ENCODE measurements at regions not wholly inside any gene's neighbourhood (a gene's known extent, or its start where the extent isn't known, plus 50 kb on each side); places are given as distances from the start of the nearest gene placed in this dataset.
"Not testable (repeated sequence)": the region's sequence is repeated elsewhere in the genome, so short reads cannot be mapped to it uniquely, and the experiment has no call there.

DNA sequence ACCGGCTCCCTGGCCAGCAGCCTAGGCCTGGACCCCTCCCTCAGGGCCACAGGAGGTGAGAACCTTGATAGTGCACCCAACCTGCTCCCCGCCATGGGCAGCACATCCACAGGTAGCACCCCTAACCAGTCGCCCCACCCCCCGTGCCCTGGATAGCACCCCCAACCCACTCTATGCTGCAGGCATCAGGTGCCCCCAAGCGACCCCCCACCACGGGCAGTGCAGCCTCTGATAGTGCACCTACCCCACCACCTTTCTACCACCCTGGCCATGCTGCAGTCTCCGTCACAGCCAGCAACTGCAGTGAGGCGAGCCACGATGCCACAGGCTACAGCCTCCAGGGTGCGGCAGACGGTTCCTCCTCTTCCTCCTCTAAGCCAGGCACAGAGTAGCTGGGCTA lies 55.6 kb downstream of the SOWAHC start:
- no peak for DNase-seq (ENCODE audit: low spot score)

DNA sequence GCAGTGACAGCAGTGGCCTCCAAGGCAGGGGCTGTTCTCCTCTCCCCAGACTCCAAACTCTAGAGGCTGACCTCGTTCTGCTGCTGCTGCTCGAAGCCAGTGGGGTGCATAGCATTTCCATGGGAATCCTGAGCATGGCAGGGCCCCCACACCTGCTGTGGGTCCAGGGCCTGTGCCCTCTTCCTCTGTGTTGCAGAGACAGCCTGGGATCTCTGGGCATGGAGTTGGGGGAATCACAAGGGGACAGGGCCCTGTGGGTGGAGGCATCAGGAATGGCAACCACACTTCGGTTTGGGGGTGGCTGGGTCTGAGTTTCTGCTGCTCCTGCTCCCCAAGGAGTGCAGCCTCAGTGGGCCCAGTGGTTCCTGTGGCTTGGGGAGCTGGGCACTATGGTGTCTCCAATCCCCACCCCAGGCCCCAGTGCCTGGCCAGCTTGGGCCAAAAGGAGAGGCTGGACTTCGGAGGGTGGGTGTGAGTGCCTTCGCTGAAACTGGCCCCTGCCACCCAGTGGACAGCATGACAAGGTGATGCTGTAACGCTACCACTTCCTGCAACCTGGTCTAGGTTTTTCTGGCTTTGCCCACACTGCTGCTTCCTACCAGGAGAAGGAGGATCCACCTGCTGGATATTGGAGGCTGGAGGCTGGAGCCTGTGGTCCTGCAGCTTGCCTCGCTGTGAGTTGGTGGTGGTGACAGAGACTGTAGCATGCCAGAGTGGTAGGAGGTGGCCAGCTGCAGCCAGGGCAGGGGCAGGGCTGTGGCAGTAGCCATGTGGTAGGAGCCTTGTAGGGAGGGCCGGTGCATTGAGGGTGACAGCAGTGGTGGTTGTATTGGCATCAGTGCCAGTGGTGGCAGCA lies 56.6 kb downstream of the SOWAHC start:
- DNase-seq (ENCODE audit: low spot score) = no peak

DNA sequence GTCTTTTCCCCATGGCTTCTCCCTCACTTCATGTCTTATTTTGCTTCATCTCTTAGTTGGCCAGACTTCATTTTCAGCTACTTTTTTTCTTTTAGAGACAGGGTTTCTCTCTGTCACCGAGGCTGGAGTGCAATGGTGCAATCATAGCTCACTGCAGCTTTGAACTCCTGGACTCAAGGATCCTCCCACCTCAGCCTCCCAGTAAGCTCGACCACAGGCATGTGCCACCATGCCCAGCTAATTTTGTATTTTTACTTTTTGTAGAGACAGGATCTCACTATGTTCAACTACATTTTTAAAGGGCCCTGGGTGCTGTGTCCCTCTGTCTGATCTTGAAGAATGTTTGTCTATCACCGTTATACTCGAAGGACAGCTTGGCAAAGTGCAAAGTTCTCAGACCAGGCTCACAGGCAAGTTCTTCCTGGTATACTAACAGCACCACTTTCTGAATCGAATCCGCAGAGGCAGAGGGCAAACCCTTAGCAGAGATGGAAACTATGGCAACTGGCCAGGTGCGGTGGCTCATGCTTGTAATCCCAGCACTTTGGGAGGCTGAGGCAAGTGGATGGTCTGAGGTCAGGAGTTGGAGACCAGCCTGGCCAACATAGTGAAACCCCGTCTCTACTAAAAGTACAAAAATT lies 60.9 kb downstream of the SOWAHC start:
- no peak for DNase-seq (ENCODE audit: low spot score)

DNA sequence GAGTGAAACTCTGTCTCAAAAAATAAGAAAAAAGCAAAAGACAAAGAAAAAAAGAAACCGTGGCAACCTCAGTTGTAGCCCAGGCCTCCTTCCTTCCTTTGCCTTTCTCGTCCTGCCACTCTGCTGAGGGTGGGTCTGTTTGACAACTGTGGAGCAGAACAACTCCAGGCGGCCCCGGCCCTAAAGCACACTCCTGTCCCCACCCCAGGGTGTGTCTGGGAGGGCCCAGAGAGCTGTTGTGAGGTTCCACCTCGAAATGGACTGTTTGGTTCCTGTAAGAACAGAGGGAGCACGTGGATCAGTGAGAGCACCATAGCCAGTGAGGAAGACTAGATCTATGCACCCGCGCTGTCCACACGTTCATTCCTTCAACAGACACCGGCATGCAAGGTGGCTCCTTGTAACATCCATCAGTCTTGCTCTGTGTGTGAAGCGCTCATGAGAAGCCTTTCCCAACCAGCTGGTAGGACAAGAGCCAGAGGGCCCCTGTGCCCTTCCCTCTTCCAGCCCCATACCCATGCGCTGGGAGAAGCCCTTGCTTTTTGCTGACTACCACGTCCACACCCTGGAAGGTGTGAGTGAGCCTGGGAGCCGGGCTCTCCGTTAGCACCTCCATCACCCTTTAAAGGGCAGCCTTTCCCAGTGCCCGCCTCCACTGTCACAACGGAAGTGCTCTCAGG lies 61.6 kb downstream of the SOWAHC start:
- DNase-seq (ENCODE audit: low spot score) = no peak

DNA sequence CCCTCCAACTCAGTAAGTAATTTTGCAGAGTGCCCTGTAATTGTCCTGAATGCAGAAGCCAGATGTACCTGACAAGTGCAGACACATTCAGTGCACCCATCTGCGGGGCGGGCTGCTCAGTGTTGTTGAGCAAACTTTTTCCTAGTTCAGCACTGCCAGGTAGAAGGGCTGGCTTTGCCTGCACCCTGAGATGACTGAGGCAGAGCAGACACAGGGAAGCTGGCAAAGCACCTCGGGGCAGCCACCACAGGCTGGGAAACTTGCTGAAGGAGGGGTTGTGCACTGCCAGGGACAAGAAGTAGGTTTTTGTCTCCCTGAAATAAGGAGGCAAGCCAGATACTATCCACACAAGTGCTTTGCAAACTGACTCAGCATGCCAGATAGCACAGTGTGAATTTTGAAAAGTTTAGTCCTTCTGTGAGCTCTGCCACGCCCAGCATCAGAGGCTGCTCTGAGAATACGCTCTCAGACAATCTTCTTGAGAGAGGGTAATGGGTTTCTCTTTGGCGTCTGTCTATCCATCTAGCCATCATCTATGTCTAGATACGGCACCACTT lies 62.3 kb downstream of the SOWAHC start:
- DNase-seq (ENCODE audit: low spot score) = no peak

DNA sequence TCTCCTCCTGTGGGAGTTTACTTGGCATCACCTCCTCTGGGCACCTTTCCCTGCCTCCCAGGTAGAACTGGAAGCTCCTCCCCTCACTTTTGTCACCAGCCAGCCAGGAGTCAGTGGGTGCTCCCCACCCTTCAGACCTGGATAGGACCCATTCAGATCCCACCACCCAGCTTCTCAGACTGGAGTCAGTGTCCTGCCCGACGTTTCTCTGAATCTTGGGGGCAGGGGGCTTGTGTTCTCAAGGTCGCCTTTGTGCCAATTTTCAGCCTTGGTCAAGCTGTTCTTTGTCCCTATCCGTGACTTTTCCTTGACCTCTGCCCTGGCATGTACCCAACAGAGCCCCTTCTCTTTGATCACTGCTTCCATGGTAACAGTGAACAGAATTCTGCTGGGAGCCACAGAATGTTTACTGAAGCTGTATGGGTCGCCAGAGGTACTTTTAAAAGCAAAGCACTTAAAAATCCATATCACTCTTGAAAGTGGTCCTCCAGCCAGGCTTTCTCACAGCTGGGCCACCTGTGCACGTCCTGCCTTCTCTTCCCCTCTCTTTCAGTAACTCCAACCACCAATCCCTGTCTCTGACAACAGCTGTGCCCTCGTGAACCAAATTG lies 63.1 kb downstream of the SOWAHC start:
- DNase-seq (ENCODE audit: low spot score) = not testable (repeated sequence)

DNA sequence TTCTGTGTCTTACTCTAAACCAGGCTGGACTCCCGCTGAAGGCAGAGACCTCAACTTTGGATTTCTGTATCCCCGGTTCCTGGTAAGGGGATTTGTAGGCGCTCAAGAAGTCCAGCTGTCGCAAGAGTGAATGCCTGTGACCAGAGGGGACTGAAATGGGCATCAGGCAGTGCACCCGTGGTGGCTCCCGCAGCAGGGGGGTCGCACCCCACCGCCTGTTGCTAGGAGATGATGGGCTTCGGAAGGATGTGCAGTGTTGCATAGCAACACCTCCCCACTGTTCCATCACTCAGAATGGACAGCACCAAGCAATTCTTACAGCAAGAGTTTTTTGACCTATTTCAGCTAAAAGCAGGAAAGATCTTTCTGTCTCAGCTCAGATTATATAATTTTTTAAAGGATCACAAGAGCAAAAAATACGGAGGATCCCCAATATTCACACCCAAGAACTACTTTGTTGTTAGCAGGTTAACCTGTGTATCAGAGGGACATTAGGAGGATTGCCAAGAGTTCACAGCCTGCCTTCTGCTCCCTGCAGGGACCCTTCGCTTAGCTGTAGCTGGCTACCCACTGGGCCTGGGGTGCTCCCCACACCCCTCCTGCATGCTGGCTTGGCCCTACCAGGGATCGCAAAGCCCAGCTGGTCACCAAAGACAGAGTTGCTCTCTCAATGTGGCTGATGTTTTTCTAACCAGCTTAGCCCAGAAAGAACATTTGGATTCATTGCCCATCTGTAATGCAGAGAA lies 63.8 kb downstream of the SOWAHC start:
- DNase-seq (ENCODE audit: low spot score) = no peak

DNA sequence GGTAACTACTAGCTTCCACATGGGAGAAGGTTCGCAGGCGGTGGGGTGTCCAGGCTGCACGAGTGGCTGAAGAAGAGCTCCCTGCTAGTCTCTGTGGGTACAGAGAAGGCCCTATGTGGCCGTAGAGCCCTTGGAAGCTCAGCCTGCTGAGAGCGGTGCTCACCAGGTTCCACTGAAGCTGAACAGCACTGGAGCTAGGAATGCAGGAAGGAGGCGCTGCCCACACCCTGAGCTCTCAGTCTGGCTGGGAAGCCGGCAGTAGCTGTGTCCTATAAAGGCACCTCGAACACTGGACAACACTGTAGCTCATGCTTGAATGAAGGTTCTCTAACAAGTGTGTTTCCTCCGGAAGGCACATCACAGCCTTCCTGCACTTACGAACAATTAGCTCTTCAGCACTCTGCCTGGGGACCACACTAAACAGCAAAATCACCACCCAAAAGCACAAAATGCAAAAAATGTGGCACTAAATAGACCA lies 64.6 kb downstream of the SOWAHC start:
- DNase-seq (ENCODE audit: low spot score) = not testable (repeated sequence)

DNA sequence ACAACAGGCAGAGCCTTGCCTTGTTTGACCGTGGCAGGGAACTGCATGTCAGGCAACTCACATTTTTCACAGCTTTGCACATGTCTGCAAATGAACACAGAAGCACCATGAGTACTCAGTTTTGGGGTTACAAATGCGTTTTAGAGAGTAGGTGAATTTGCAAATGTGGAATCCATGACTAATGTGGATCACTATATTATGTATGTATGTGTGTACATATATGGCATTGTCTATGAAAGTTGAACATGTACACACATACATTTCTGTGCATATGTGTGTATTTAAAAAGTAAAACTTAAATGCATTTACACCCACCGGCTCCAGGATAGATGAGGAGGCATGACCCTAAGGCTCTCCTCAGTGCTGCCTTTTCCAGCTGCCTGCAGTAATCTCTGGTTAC lies 65.1 kb downstream of the SOWAHC start:
- no peak for DNase-seq (ENCODE audit: low spot score)

DNA sequence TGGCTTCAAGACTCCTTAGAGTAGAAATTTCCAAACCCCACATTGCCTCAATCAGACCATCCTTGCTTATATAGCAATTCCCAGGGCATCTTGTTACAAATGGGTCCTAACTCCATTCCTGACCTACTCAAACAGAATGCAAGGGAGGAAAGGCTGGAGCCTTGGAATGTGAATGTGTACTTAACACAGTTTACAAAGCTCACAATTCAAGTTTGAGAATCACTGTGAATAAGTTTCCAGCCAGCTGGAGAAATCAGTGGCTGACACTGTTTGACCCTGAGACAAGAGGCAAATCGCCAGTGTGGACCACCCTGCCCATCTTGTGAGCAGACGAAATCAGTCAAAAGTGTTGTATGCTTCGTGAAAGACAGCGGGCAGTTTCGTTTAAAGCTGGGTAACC lies 65.5 kb downstream of the SOWAHC start:
- no peak for DNase-seq (ENCODE audit: low spot score)

DNA sequence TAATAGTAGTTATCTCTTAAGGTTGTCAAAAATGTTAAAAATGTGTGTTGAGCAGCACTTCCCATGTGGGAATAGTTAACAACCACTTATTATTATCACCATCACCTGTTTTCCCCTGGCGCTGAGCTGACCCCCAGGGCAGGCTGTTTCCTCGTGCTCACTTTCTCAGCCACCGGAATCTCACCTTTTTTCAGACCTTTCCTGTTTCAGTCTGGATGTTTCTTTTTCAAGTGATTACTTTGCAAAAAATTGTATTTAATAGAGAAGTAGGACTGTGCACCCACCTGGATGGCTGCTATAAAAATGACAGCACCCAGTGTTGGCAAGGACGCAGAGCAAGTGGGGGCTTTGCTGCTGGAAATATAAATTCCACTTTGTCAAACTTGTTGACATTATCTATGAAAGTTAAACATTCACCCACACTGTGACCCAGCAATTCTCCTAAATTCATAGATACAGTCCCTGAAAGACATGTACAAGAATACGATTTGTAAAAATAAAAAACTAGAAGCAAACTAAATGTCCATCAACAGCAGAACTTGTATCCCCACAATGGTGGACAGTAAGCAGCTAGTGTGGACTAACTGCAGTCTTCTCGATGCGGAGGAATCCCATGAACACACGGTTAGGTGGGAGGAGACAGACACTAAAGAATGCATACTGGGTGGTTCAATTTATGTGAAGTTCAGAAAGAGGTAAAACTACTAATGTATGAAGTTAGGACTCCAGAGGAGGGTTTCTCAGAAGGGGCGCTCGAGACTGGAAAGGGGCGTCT lies 66.5 kb downstream of the SOWAHC start:
- DNase-seq (ENCODE audit: low spot score) = no peak

DNA sequence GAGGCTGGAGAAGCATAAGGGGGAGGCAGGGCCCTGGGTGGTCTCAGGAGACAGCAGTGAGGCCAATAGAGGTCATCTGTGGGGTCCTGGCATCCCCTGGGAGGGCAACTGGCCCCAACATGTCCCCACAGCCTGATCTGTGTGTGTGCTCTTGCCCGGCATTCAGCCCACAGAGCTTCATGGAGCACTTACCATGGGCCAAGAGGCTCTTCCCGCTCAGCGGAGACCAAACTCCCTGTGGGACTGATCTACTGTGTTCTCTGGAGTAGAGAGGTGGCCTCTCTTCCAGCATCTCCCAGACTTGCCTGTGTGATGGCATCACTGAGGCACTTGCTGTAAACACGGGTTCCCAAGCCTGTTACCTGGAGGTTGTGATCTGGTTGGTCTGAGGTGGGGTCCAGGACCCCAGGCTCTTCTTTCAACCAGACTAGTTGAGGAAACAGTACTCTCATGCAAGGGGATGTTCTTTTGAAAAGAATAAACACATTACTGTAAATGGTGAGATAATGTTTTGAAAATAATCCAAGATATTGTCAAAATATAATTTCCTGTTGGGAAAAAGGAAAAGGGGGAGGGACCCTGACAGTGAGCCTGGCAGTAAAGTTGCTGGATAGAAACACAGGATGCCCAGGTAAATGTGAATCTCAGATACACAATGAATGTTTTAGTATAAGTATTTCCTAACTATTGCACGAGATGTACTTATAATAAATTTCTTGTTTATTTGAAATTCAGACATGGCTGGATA lies 67.6 kb downstream of the SOWAHC start:
- DNase-seq (ENCODE audit: low spot score) = no peak

DNA sequence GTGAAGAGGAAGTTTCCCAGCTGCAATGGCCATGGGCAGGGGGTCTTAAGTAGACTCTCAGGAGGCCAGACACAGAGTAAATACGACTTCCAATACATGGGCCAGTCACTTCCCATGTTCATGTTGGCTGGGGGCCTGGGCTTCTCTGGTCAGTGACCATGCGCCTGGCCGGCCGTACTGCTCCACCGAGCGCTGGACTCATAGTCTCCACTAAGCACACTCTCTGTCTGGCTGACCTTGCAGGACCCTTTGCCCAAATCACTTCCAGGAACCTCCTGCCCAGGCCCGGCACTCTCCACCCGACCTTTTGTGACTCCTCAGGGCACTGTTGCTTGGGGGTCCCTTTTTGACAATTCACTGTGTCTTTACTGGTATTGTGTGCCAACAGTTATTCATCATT lies 69.3 kb downstream of the SOWAHC start:
- no peak for DNase-seq (ENCODE audit: low spot score)

DNA sequence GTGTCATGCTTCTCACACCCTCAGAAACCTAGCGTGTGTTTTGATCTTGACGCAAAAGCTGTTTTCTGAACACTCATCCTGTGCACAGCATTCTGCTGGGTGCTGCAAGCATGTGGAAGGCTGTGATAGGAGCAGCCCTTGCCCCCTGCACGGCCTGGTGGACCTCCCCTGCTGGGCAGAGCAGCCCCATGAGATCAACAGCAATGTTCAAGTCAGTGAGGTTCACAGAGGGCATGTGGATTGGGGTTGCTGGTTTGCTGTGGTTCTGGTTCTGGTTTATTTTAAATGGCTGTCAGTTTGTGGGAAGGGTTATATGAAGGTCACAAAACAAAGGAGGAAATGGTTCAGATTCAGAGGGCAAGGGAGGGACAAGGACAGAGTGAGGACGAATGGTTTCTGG lies 71.3 kb downstream of the SOWAHC start:
- DNase-seq (ENCODE audit: low spot score) = no peak

DNA sequence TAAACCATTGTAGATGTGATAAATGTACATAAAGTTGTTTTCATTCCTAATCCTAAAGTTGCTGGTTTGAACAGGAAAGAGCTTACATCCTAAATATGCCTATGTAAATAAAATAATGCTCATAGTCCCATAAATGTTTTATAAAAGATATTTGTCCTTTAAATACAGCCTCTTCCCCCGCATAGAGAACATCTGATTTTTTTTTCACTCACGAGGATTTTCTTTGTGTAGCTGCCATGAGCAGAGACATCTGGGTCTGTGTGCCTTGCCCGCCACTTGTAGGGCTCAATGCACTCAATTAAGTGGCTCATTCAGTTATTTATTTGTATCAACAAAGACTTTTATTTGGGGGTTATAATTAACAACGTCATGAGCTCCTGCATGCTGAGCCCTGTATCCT lies 72.8 kb downstream of the SOWAHC start:
- no peak for DNase-seq (ENCODE audit: low spot score)

DNA sequence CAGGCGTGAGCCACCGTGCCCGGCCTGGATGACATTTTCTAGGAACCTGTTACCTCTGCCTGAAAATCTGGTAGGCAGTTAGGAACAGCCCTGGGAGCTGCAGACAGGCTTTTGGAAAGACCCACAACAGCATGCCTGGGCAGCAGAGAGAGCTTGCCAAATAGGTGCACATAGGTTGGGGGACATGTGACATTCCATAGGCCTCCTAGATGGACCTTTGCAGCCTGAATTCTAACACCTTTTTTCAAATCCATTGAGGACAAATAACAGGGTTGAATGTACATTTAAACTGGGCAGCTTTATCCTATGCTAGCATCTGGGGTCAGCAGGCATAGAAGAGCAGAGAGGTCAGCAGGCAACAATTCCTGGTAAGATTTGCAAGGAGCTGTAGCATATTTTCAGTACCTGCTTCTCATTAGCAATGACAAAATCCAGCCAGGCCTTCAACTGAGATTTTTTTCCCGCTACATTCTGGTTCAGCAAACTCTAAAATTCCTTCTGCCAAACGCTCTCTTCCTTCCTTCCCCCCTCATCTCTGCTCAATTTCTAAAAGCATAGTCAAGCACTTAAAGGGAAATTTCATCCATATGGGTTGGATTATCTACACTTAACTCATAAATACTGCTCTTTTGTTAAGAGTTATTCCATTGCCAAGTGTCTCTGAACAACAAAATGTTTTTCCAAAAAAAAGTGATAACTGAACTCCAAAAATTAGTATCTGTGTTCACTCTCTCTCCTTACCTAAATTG lies 75.2 kb downstream of the SOWAHC start:
- no peak for DNase-seq (ENCODE audit: low spot score)

DNA sequence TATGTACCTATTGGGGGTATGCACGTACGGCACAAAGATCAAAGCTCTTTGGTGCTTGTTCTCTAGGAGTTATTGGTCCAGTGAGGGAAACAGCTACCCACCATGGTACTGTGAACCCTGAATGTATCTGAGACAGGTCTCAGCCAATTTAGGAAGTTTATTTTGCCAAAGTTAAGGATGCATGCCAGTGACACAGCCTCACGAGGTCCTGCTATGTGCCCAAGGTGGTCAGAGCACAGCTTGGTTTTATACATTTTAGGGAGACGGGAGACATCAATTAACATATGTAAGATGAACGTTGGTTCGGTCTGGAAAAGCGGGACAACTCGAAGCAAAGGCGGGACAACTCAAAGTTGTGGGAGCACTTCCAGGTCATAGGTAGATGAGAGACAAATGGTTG lies 75.8 kb downstream of the SOWAHC start:
- DNase-seq (ENCODE audit: low spot score) = no peak

DNA sequence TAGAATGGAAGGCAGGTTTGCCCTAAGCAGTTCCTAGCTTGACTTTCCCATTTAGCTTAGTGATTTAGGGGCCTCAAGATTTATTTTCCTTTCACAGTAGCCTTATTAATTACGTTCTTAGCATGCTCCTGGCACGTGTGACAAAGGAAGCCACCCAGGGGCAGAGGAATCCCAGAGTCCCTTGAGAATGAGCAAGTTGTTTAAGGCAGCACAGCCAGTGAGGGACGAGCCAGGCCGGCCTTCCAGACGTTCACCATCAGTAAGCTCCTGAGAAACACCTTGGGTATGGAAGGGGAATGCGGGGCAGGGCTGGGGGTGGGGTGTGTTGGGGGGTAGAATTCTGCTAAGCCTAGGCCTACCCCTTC lies 76.3 kb downstream of the SOWAHC start:
- no peak for DNase-seq (ENCODE audit: low spot score)

DNA sequence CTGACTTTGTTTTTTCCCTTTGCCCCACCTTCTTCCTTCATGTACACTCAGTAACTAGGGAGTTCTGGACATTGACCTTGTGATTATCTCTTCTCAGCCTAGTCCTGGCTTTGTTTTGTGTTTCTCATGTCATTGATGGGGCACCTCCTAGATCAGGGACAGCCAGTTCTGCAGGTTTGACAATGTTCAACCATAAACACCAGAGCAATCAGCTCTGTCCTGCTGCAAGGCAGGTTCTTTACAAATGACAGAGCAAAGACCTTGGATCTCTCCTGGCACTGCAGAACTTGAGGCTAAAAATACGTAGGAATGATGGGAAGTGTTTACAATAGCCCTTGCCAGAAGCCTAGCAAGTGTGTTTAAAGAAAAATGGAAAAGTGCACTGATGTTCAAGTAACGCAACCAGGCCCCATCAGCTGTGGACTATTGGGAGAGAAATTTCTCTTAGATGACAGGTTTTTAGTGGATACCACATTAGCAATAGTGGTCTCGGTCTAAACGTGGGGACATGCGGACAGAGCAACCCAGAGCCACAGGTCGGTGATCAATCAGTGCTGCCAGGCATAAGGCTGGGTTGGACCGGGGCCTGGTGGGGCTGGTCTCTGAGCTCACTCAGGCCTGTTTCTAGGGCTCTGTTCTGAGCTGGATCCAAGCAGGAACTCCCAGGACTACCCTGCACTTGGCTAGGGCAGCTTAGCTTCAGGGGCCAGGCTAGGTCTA lies 76.8 kb downstream of the SOWAHC start:
- peak; percentile 57 for DNase-seq (ENCODE audit: low spot score)
